ENCODE measurements at regions not wholly inside any gene's neighbourhood (a gene's known extent, or its start where the extent isn't known, plus 50 kb on each side); places are given as distances from the start of the nearest gene placed in this dataset.

DNA sequence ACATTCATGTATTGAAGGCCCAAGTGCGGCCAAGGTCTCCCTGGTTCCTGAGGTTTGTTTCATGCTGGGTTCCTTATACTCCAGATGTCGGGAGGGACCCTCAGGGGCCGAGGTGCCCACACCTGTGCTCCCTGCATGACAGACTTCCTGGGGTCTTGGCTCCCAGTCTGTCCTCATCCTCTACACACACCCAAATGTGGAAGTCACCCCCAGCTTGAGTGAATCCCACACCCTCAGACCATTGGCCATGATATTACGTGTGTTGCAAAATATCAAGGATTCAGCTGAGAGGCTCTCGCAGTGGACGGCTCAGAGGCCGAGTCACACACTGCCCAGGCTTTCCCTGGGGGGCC lies 82.2 kb upstream of the DUSP22 start:
- TF ChIP-seq, protein P1, sequence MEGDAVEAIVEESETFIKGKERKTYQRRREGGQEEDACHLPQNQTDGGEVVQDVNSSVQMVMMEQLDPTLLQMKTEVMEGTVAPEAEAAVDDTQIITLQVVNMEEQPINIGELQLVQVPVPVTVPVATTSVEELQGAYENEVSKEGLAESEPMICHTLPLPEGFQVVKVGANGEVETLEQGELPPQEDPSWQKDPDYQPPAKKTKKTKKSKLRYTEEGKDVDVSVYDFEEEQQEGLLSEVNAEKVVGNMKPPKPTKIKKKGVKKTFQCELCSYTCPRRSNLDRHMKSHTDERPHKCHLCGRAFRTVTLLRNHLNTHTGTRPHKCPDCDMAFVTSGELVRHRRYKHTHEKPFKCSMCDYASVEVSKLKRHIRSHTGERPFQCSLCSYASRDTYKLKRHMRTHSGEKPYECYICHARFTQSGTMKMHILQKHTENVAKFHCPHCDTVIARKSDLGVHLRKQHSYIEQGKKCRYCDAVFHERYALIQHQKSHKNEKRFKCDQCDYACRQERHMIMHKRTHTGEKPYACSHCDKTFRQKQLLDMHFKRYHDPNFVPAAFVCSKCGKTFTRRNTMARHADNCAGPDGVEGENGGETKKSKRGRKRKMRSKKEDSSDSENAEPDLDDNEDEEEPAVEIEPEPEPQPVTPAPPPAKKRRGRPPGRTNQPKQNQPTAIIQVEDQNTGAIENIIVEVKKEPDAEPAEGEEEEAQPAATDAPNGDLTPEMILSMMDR (IDR thresholded peaks at IDR 0.05; ENCODE audit: low read depth, low read length, missing input control), result no peak
- TF ChIP-seq TAF1 (conservative IDR thresholded peaks at IDR 0.05), result no peak
- no peak for TF ChIP-seq JUND (IDR thresholded peaks at IDR 0.05)
- TF ChIP-seq GABPA (IDR thresholded peaks at IDR 0.05 in 1 of 2, conservative IDR thresholded peaks at IDR 0.05 in 1 of 2), result no peak
- TF ChIP-seq, protein P2, sequence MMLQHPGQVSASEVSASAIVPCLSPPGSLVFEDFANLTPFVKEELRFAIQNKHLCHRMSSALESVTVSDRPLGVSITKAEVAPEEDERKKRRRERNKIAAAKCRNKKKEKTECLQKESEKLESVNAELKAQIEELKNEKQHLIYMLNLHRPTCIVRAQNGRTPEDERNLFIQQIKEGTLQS (IDR thresholded peaks at IDR 0.05), result no peak
- TF ChIP-seq, protein P3, sequence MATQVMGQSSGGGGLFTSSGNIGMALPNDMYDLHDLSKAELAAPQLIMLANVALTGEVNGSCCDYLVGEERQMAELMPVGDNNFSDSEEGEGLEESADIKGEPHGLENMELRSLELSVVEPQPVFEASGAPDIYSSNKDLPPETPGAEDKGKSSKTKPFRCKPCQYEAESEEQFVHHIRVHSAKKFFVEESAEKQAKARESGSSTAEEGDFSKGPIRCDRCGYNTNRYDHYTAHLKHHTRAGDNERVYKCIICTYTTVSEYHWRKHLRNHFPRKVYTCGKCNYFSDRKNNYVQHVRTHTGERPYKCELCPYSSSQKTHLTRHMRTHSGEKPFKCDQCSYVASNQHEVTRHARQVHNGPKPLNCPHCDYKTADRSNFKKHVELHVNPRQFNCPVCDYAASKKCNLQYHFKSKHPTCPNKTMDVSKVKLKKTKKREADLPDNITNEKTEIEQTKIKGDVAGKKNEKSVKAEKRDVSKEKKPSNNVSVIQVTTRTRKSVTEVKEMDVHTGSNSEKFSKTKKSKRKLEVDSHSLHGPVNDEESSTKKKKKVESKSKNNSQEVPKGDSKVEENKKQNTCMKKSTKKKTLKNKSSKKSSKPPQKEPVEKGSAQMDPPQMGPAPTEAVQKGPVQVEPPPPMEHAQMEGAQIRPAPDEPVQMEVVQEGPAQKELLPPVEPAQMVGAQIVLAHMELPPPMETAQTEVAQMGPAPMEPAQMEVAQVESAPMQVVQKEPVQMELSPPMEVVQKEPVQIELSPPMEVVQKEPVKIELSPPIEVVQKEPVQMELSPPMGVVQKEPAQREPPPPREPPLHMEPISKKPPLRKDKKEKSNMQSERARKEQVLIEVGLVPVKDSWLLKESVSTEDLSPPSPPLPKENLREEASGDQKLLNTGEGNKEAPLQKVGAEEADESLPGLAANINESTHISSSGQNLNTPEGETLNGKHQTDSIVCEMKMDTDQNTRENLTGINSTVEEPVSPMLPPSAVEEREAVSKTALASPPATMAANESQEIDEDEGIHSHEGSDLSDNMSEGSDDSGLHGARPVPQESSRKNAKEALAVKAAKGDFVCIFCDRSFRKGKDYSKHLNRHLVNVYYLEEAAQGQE (IDR thresholded peaks at IDR 0.05), result no peak
- TF ChIP-seq, protein P4, sequence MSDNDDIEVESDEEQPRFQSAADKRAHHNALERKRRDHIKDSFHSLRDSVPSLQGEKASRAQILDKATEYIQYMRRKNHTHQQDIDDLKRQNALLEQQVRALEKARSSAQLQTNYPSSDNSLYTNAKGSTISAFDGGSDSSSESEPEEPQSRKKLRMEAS (IDR thresholded peaks at IDR 0.05), result no peak
- TF ChIP-seq, protein P5, sequence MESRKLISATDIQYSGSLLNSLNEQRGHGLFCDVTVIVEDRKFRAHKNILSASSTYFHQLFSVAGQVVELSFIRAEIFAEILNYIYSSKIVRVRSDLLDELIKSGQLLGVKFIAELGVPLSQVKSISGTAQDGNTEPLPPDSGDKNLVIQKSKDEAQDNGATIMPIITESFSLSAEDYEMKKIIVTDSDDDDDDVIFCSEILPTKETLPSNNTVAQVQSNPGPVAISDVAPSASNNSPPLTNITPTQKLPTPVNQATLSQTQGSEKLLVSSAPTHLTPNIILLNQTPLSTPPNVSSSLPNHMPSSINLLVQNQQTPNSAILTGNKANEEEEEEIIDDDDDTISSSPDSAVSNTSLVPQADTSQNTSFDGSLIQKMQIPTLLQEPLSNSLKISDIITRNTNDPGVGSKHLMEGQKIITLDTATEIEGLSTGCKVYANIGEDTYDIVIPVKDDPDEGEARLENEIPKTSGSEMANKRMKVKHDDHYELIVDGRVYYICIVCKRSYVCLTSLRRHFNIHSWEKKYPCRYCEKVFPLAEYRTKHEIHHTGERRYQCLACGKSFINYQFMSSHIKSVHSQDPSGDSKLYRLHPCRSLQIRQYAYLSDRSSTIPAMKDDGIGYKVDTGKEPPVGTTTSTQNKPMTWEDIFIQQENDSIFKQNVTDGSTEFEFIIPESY (IDR thresholded peaks at IDR 0.05), result no peak
- no peak for TF ChIP-seq RXRA (IDR thresholded peaks at IDR 0.05)
- no peak for TF ChIP-seq SP1 (IDR thresholded peaks at IDR 0.05)

Measured in liver (tissue), 3 donors.